Loucy (cell line): ENCODE measurements at regions not wholly inside any gene's neighbourhood (a gene's known extent, or its start where the extent isn't known, plus 50 kb on each side); places are given as distances from the start of the nearest gene placed in this dataset.

ENCODE experiments used
- H2AFZ ChIP-seq: fragments of 200-600 bp; sonication (generic); 2 replicates; pipeline ENCODE4 v1.6.0; 2016; ENCODE audit warnings: antibody characterized with exemption, mild to moderate bottlenecking, low read length, moderate library complexity
- H3F3A ChIP-seq: fragments of 200-600 bp; 2 replicates; pipeline ENCODE4 v1.6.0; 2016; ENCODE audit warnings: antibody characterized with exemption, low read depth, mild to moderate bottlenecking
- H3K27me3 ChIP-seq: fragments of 200-600 bp; sonication (generic); 2 replicates; pipeline ENCODE4 v1.6.1; 2014; ENCODE audit warnings: low read length, mild to moderate bottlenecking; ENCODE audit not compliant: insufficient read depth, poor library complexity, severe bottlenecking
- H3K36me3 ChIP-seq: fragments of 200-600 bp; sonication (generic); 2 replicates; pipeline ENCODE4 v1.6.1; 2016; ENCODE audit warnings: low read length; ENCODE audit not compliant: insufficient read depth
- H3K4me1 ChIP-seq: fragments of 200-600 bp; sonication (generic); 2 replicates; pipeline ENCODE4 v1.5.1; 2014; ENCODE audit warnings: low read length, mild to moderate bottlenecking; ENCODE audit not compliant: insufficient read depth, poor library complexity, severe bottlenecking
- H3K4me2 ChIP-seq: fragments of 200-600 bp; sonication (generic); 2 replicates; pipeline ENCODE4 v1.6.0; 2014; ENCODE audit warnings: antibody characterized with exemption, low read length, low read depth, mild to moderate bottlenecking; ENCODE audit not compliant: poor library complexity, severe bottlenecking
- H3K4me3 ChIP-seq: fragments of 200-600 bp; sonication (generic); 2 replicates; pipeline ENCODE4 v1.5.1; 2014; ENCODE audit warnings: low read length, mild to moderate bottlenecking, mixed read lengths; ENCODE audit not compliant: poor library complexity, severe bottlenecking
- H3K79me2 ChIP-seq: fragments of 200-600 bp; sonication (generic); 2 replicates; pipeline ENCODE4 v1.6.1; 2014; ENCODE audit warnings: low read length; ENCODE audit not compliant: insufficient read depth
- H3K9ac ChIP-seq: fragments of 200-600 bp; sonication (generic); 2 replicates; pipeline ENCODE4 v1.6.0; 2014; ENCODE audit warnings: mild to moderate bottlenecking, low read depth, low read length, moderate library complexity; ENCODE audit not compliant: poor library complexity, severe bottlenecking
- H3K9me2 ChIP-seq: fragments of 200-600 bp; sonication (generic); replicated peaks from 2 replicates; pipeline ENCODE4 v1.6.1; 2016; ENCODE audit warnings: low read depth, low read length, mixed read lengths
- H3K9me3 ChIP-seq: fragments of 200-600 bp; sonication (generic); 2 replicates; pipeline ENCODE4 v1.6.1; 2014; ENCODE audit warnings: mild to moderate bottlenecking, antibody characterized with exemption, low read length, low read depth; ENCODE audit not compliant: insufficient read depth
- H4K20me1 ChIP-seq: fragments of 200-600 bp; sonication (generic); 2 replicates; pipeline ENCODE4 v1.6.0; 2014; ENCODE audit warnings: antibody characterized with exemption, low read length, mild to moderate bottlenecking; ENCODE audit not compliant: insufficient read depth, poor library complexity, severe bottlenecking
- CTCF ChIP-seq: fragments of 200-600 bp; sonication (generic); conservative IDR thresholded peaks from 2 replicates; pipeline ENCODE4 v1.5.1; 2014; ENCODE audit warnings: mild to moderate bottlenecking, antibody characterized with exemption, low read length
- EZH2phosphoT487 ChIP-seq: fragments of 200-600 bp; IDR thresholded peaks from 2 replicates; pipeline ENCODE4 v1.6.1; 2018; ENCODE audit warnings: antibody characterized with exemption, mild to moderate bottlenecking, moderate library complexity, borderline replicate concordance

GRCh38 chr7:115683093-115683492 is 347.5 kb downstream of the TFEC start:
- no peaks in the 10 kb centered on the region for H4K20me1 ChIP-seq
- no peak for TF ChIP-seq EZH2phosphoT487
- no peak for TF ChIP-seq CTCF

GRCh38 chr7:115682507-115682906 is 348.1 kb downstream of the TFEC start:
- Histone ChIP-seq H3K4me2 (no peak overlapping the region), H3K9ac (no peak overlapping the region), H3K4me3 (no peak overlapping the region), H3K9me2 (no peaks in the 10 kb centered on the region), H3K27me3 (no peaks in the 10 kb centered on the region), H4K20me1 (no peaks in the 10 kb centered on the region), H2AFZ (no peak overlapping the region), H3K79me2 (no peaks in the 10 kb centered on the region), H3F3A (no peaks in the 10 kb centered on the region; the same call in 1 of the 2 replicates), H3K4me1 (no peaks in the 10 kb centered on the region), H3K36me3 (no peaks in the 10 kb centered on the region), H3K9me3 (no peaks in the 10 kb centered on the region)
- TF ChIP-seq EZH2phosphoT487 (no peak), CTCF (no peak)

More at GRCh38 chr7:115683093-115683492, 347.5 kb downstream of the TFEC start:
- Histone ChIP-seq H3K79me2 (no peaks in the 10 kb centered on the region), H3K36me3 (no peaks in the 10 kb centered on the region), H2AFZ (no peak overlapping the region), H3K9ac (no peak overlapping the region), H3K4me3 (no peak overlapping the region), H3F3A (no peaks in the 10 kb centered on the region; the same call in 1 of the 2 replicates), H3K4me2 (no peak overlapping the region), H3K27me3 (no peaks in the 10 kb centered on the region), H3K4me1 (no peaks in the 10 kb centered on the region), H3K9me3 (no peaks in the 10 kb centered on the region), H3K9me2 (no peaks in the 10 kb centered on the region)

- no peak for TF ChIP-seq EZH2phosphoT487
- TF ChIP-seq CTCF: no peak
- Histone ChIP-seq H3K9me3 (no peaks in the 10 kb centered on the region), H3K27me3 (no peaks in the 10 kb centered on the region), H3K4me3 (no peak overlapping the region), H3F3A (no peaks in the 10 kb centered on the region; the same call in 1 of the 2 replicates), H3K79me2 (no peaks in the 10 kb centered on the region), H3K36me3 (no peaks in the 10 kb centered on the region), H3K4me1 (no peaks in the 10 kb centered on the region), H3K9ac (no peak overlapping the region), H3K4me2 (no peak overlapping the region), H4K20me1 (no peaks in the 10 kb centered on the region), H3K9me2 (no peaks in the 10 kb centered on the region), H2AFZ (no peak overlapping the region)
These were observed 349.6 kb downstream of the TFEC start for GRCh38 chr7:115680921-115681320.
